ENCODE measurements at regions not wholly inside any gene's neighbourhood (a gene's known extent, or its start where the extent isn't known, plus 50 kb on each side); places are given as distances from the start of the nearest gene placed in this dataset.
"Not testable (repeated sequence)": the region's sequence is repeated elsewhere in the genome, so short reads cannot be mapped to it uniquely, and the experiment has no call there.

- DNase-seq (ENCODE audit: low spot score), result no peak
Measured at GRCh38 chr1:73842436-73842835, 355.5 kb downstream of the LRRIQ3 start.

- no peak for DNase-seq (ENCODE audit: low spot score)
Measured at GRCh38 chr1:73839922-73840321, 358.1 kb downstream of the LRRIQ3 start.

GRCh38 chr1:73832276-73833181 lies 365.4 kb downstream of the LRRIQ3 start:
- DNase-seq (ENCODE audit: low spot score), result no peak

- not testable (repeated sequence) for DNase-seq (ENCODE audit: low spot score)
Measured at GRCh38 chr1:73827283-73827682, 370.7 kb downstream of the LRRIQ3 start.

GRCh38 chr1:73824065-73824464 lies 373.9 kb downstream of the LRRIQ3 start:
- no peak for DNase-seq (ENCODE audit: low spot score)

GRCh38 chr1:73821520-73821919 lies 376.5 kb downstream of the LRRIQ3 start:
- DNase-seq (ENCODE audit: low spot score), result no peak

GRCh38 chr1:73820843-73821242 lies 377.1 kb downstream of the LRRIQ3 start:
- no peak for DNase-seq (ENCODE audit: low spot score)

- DNase-seq (ENCODE audit: low spot score), result no peak
Measured at GRCh38 chr1:73813716-73814115, 384.3 kb downstream of the LRRIQ3 start.

GRCh38 chr1:73813236-73813635 lies 384.7 kb downstream of the LRRIQ3 start:
- no peak for DNase-seq (ENCODE audit: low spot score)

GRCh38 chr1:73811798-73812197 lies 386.2 kb downstream of the LRRIQ3 start:
- no peak for DNase-seq (ENCODE audit: low spot score)

GRCh38 chr1:73804935-73805334 lies 393.0 kb downstream of the LRRIQ3 start:
- DNase-seq (ENCODE audit: low spot score), result no peak

GRCh38 chr1:73803380-73803779 lies 394.6 kb downstream of the LRRIQ3 start:
- no peak for DNase-seq (ENCODE audit: low spot score)

- no peak for DNase-seq (ENCODE audit: low spot score)
Measured at GRCh38 chr1:73801912-73802429, 396.0 kb downstream of the LRRIQ3 start.

- DNase-seq (ENCODE audit: low spot score), result no peak
Measured at GRCh38 chr1:73800376-73800775, 397.6 kb downstream of the LRRIQ3 start.

- DNase-seq (ENCODE audit: low spot score), result no peak
Measured at GRCh38 chr1:73789965-73790364, 408.0 kb downstream of the LRRIQ3 start.

GRCh38 chr1:73784026-73784425 lies 413.9 kb downstream of the LRRIQ3 start:
- DNase-seq (ENCODE audit: low spot score), result no peak

- DNase-seq (ENCODE audit: low spot score), result no peak
Measured at GRCh38 chr1:73783352-73783751, 414.6 kb downstream of the LRRIQ3 start.

GRCh38 chr1:73782901-73783300 lies 415.1 kb downstream of the LRRIQ3 start:
- no peak for DNase-seq (ENCODE audit: low spot score)

- DNase-seq (ENCODE audit: low spot score), result peak; percentile 1
Measured at GRCh38 chr1:73781251-73781650, 416.7 kb downstream of the LRRIQ3 start.

GRCh38 chr1:73778471-73778870 lies 419.5 kb downstream of the LRRIQ3 start:
- no peak for DNase-seq (ENCODE audit: low spot score)

GRCh38 chr1:73775896-73776295 lies 422.1 kb downstream of the LRRIQ3 start:
- DNase-seq (ENCODE audit: low spot score), result no peak

GRCh38 chr1:73772941-73773340 lies 425.0 kb downstream of the LRRIQ3 start:
- DNase-seq (ENCODE audit: low spot score), result no peak

GRCh38 chr1:73771396-73771795 lies 426.6 kb downstream of the LRRIQ3 start:
- DNase-seq (ENCODE audit: low spot score), result no peak
